Prostate gland (tissue), 2 donors: ENCODE measurements at regions not wholly inside any gene's neighbourhood (a gene's known extent, or its start where the extent isn't known, plus 50 kb on each side); places are given as distances from the start of the nearest gene placed in this dataset.

Experiments
- POLR2A ChIP-seq: fragments of 450-650 bp; IDR thresholded peaks from one replicate; pipeline ENCODE4 v1.6.1; 2016; ENCODE audit warnings: antibody characterized with exemption, mild to moderate bottlenecking
- POLR2AphosphoS5 ChIP-seq: sonication (generic); formaldehyde crosslinking; IDR thresholded peaks from one replicate; pipeline ENCODE4 v1.6.1; 2017; ENCODE audit warnings: antibody characterized with exemption
- TF ChIP-seq, protein P1 (sequence below), 4 experiments: fragments of 200-600 bp in 2 of 4; fragments of 450-650 bp in 2 of 4; sonication (generic) in 2 of 4; IDR thresholded peaks; 1 replicate in 3 of 4; 2 replicates in 1 of 4; pipeline ENCODE4 v1.5.1; 2016 to 2019; ENCODE audit warnings: antibody characterized with exemption in 4 of 4, mild to moderate bottlenecking in 2 of 4, moderate library complexity in 2 of 4

DNA sequence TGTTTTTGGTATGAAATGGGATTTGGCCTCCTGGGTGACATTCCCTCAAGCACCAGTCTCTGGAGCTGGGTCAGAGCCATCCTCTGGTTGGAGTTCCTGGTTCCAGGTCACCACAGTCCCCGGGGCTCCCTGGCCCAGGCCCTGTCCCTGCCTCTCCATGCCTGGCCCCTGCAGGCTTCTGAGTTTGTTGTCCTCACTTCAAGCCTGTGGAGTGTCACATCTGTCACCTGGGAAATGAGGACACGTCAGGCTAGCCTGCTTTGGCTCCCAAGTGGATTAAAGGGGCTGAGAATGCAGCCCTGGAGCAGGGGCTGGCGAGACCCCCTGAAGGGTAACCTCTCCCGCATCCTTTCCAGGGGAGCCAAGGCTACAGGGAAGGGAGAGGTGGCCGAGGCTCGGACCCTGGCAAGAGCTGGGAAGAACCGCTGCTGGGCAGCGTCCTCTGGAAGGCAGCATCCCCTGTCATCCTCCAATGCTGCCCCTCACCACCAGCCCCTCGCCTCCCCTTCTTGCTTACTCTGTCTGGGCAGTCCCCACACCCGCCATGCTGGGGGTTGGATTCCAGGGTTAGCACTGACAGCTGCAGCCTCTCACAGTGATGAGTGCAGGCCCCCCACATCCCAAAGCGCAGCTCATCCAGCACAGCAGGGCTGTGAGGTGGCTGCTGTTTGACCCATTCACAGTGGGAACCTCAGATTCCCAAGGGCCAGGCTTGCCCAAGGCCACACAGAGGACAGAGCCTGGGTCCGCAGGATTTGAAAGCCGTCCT is 75.5 kb upstream of the IQSEC1 start:
- TF ChIP-seq POLR2A (no peak), POLR2AphosphoS5 (no peak)
- TF ChIP-seq, protein P1, sequence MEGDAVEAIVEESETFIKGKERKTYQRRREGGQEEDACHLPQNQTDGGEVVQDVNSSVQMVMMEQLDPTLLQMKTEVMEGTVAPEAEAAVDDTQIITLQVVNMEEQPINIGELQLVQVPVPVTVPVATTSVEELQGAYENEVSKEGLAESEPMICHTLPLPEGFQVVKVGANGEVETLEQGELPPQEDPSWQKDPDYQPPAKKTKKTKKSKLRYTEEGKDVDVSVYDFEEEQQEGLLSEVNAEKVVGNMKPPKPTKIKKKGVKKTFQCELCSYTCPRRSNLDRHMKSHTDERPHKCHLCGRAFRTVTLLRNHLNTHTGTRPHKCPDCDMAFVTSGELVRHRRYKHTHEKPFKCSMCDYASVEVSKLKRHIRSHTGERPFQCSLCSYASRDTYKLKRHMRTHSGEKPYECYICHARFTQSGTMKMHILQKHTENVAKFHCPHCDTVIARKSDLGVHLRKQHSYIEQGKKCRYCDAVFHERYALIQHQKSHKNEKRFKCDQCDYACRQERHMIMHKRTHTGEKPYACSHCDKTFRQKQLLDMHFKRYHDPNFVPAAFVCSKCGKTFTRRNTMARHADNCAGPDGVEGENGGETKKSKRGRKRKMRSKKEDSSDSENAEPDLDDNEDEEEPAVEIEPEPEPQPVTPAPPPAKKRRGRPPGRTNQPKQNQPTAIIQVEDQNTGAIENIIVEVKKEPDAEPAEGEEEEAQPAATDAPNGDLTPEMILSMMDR (IDR thresholded peaks at IDR 0.05): no peak
